NCI-H1105 treated with DMSO at 0.1 percent for 48 hours (cell line): ENCODE measurements at regions not wholly inside any gene's neighbourhood (a gene's known extent, or its start where the extent isn't known, plus 50 kb on each side); places are given as distances from the start of the nearest gene placed in this dataset.
"Not testable (repeated sequence)": the region's sequence is repeated elsewhere in the genome, so short reads cannot be mapped to it uniquely, and the experiment has no call there.

Experiments used
- DNase-seq: peaks from one replicate; lab custom pipeline; 2025; lab: John Stamatoyannopoulos, UW

DNA sequence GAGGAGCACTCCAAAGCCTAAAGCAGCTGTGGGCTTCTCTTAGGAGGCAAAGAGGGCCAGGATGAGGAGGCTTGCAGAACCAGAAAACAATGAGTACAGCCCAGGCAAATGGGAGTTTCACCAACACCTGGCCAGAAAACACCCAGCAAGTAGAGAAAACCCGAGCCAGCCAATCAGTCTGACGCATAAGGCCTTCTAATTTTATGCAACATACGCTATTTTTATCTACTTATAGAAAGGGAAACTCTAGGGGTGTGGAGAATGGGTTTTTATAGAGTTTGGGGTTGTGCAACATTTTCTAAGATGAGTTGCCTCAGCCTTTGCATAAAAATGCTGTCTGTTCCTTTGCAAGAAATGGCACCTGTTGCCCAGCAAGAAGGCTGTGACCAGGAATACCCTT is 529.0 kb upstream of the CDH5 start:
- no peak for DNase-seq

DNA sequence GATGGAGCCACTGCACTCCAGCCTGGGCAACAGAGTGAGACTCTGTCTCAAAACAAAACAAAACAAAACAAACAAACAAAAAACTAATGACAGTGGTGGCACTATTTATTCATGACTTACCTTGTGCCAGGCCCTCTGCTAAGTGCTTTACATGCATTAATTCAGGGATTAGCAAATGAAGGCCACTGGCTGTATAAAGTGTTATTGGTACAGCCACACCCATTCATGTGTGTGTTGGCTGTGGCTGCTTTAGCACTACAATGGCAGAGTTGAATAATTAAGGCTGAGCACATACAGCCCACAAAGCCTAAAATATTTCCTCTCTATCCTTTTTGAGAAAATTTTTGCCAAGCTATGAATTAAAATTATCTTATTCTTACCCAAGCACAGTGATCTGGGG is 531.8 kb upstream of the CDH5 start:
- DNase-seq = no peak

DNA sequence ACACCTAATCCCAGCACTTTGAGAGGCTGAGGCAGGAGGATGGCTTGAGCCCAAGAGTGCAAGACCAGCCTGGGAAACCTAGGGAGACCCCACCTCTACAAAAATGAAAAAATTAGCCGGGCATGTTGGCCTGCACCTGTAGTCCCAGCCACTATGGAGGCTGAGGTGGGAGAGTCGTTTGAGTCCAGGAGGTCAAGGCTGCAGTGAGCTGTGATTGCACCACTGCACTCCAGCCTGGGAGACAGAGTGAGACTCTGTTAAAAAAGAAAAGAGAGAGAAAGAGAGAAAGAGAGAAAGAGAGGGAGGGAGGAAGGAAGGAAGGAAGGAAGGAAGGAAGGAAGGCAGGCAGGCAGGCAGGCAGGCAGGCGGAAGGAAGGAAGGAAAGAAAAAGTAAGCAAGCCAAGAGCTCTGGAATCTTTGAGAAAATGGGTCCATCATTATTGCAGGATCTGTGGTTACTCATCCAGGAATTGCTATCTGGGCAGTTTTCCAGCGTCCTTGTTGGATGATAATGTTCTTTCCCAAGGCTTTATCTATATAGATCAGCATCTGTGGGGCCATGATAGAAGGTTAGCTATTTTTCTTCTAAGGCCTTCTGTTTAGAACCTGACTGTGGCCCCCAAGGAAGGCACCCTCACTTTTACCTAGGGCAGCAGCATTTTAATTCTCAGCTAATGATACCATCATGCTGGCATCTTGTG is 533.2 kb upstream of the CDH5 start:
- DNase-seq = no peak

DNA sequence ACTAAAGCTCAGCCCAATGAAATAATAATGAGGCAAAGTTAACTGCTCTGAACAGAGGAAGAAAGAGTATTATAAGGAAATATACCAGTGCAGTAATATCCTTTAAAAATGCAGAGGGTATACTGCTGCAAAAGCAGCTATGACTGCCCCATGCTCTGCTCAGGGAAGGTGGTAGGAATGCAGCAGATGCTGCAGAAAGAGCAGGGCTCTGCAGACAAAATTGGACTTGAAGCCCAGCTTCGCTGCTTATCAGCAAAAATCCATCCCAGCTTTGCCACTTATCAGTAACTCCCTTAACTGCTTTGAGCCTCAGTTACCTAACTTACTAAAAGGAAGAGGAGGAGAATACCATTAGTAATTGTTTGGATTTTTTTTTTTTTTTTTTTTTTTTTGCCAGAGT is 533.8 kb upstream of the CDH5 start:
- no peak for DNase-seq

DNA sequence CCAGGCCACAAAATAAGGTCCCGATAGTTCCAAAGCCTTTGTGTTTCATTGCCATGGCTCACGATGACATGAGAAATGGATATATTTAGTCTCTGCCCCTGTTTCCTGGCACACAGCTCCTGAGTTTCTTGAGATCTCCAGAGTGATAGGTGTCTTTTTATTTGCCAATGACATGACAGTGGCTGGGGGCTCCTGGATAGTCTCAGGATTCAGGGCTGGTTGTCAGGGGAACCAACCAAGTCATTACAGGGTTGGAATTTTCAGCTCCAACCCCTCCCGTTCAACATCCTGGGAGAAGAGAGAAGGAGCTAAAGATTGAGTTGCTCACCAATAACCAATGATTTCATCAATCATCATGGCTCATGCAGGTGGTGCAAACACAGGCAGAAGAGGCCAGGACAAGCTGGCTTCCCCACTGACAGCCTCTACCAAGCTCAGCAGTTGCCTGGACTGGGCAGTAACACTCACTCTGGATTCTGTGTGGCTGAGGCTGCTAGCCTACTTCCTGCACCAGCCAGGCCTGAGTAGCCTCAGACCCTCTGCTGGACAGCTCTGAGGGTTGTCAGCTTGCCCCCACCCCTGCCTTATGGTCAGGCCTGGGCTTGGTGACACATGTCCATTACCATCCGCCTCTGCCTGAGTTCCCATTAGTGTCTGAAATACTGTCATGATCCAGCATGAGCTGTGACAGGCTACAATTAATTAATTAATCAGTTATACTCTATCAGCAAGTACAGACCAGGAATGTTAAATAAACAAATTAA is 534.4 kb upstream of the CDH5 start:
- DNase-seq = no peak

DNA sequence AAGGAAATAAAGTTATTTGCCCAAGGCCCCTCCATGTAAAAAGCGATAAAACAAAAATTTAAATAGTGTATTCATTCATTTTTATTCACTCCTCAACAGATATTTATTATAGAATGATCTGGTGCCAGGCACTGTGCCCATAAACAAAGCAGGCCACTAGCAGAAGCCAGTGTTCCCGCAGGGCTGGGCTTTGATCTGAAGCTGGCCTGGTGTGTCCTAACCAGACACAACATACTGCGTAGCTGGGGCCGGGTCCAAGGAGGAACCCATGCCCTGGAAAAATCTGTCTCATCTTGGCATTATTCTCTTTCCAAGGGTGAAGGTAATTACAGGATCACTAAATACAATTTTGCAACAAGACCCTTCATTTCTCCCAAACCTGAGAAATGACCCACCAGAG is 537.4 kb upstream of the CDH5 start:
- no peak for DNase-seq

DNA sequence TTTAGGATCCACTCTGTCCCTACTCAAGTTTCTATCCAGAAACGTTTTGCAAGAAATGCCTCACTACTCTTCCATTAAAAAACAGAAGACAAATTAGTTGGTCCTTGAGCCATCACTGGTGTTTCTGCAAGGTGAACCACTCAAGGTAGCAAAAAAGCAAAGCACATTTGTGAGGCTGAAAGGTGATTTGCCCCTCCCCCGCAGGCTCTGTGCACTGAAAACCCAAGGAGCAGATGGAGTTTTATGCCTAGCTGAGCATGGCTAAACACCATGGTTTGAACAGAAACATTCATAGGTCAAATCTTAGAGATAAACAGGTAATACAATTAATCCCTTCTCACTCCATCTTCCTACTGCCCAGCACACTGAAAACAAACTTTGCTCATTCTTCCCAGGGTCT is 538.2 kb upstream of the CDH5 start:
- DNase-seq = no peak

DNA sequence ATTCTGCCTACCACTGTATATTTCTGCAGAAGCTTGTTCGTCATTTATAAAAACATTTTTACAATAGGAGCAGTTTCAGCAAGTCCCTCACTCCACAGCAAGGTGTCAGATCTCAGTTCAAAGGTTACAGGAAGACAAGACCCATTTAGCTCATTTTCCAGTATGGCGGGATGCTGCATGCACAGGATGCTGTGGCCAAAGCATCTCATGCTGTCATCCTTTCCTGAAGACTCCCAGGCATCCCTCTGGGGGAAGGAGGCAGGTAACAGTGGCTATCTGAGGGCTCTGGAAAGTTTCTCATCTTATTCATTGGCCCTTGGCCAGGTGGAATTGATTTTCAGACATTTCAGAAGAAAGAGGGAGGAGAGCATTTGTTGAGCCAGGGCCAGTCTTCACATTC is 539.3 kb upstream of the CDH5 start:
- no peak for DNase-seq

DNA sequence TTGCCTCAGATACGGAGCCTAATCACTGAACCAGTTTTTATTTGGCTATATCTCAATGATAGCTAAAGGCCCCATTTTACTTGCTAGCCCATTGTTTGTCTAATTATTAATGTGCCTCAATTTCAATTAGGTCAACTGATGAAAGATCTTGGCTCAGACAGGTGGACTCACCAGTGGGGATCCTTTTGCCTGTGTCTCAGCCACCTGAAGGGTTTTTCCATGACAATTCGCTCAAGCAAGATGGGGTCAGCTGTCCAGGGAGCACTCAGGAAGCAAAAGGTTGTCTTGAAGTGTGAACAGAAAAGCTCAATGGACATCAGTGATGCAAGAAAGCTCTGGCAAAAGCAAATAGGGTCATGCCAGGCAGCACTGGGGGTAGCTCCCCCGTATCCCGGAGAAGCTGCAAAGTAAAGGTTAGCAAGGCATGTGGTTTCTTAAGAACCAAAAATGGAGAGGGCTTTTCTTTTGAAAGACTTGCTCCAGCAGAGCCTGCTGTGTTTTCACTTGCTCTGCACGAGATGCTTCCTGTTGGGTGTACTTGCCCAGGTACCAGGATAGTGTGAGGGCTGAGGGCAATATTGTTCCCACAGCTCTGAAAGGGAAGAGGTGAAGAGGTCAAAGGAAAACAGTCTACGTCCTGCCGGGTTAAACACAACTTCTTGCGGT is 541.2 kb upstream of the CDH5 start:
- no peak for DNase-seq

DNA sequence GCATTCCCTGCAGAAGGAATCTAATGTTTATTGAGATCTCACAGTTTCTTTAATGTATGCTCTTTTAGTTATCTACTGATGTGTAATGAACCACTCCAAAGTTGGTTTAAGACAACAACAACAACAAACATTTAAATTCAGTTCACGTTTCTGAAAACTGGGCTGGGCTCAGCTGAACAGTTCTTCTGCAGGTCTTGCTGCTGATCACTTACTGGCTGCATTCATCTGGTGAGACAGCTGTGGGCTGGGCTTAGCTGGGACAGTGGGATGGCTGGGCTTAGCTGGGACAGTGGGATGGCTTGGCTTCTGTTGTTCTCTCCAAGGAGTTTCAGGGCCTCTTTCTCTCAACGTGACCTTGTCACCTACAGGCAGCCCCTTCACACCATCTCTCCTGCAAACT is 544.3 kb upstream of the CDH5 start:
- DNase-seq = no peak

DNA sequence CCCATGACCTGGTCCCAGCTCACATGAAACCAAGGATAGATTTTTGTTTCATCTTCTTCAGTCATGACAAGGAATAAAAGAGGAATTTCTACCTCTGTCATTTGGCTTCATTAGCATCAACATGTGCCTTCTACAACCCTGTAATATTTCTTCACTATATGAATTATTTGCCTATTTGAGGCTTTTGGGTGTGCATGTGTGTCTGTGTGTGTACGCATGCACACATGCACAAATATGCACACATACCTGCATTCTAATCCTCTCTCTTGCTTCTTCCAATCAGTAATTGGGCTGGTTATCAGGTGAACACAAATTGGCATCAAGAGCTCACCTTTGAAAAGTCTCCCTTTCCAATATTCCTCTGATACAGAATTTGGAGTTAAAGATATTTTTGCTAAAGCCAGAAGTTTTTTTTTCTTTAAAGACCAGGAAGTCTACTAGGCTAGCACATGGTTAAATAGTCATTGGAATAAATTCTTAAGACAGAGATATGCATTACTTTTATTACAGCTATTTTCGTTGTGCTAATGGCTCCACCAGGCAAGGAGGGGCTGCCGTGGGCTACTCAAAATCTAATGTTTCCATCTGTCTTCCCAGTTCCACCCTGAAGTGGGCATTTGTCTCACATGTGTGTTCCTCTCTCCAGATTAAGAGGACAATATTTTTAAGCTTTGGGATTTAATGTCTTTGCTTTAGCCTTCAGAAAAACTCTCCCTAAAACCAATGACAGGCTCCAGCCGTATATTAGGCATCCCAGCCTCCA is 547.2 kb upstream of the CDH5 start:
- no peak for DNase-seq

DNA sequence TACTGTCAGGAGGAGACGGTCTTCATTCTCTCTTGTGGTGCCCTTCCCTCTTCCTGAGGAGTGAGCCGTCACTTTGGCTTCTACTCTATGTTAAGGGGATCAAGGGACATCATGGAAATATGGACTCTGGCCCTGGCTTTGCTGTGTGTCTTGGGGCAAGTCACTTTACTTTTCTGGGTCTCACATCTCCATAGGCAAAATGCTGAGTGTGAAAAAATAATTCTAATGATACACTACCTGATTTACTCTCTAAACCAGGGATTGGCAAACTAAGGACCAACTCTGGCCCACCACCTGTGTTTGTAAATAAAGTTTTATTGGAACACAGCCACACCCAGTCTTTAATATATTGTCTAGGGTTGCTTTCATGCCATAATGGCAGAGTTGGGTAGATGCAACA is 548.7 kb upstream of the CDH5 start:
- no peak for DNase-seq

DNA sequence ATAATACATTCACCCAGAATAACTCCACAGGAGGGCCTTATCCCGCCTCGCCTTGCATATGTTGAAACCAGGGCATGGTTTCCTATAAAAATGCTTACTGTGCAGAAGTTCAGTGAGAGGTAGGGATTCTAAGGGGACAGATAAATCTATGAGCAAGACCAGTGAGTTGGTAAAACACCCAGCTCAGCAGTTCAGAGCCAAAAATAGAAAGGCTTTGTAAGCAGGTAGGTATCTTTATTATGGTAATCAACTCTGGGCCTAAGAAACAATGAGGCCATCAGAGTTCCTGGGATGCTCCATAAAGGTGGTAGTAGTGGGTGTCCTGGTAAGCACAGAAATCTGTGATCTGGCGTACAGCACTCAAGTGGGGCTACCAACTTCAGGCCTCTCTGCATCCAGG is 549.4 kb upstream of the CDH5 start:
- no peak for DNase-seq

DNA sequence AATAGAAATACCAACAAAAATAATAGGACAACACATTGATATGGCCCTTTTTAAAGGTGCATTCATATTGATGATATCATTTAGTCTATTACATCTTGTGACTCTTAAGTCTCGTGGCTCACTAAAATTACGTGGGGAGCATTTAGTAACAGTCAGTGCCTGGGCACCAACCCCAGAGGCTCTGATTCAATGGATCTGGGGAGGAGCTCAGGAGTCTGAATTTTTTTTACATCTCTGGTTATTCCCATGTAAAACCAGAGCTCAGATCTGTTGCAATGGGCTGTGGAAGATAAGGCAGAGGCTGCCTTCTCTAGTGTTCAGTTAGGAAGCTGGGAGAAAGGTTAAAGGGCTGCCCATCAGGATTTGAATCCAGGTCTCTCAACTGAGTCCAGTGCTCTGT is 549.9 kb upstream of the CDH5 start:
- DNase-seq = no peak

DNA sequence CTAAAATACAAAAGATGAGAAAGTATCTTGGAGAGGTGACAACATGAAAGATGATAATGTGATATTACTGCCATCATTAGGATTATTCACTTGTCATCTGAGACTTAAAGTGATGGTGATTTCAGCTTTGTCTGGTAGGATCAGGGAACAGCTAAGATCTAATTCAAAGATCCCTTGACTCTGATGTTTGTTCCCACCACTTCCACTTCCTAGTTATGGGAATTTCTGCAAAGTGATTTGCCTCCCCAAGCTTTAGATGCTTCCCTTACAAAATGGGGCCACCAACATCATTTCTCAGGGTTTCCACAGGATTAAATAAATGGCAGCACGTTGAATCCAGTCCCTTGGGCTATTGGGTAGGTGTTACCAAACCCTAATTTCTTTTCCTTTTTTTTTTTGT is 550.8 kb upstream of the CDH5 start:
- no peak for DNase-seq

DNA sequence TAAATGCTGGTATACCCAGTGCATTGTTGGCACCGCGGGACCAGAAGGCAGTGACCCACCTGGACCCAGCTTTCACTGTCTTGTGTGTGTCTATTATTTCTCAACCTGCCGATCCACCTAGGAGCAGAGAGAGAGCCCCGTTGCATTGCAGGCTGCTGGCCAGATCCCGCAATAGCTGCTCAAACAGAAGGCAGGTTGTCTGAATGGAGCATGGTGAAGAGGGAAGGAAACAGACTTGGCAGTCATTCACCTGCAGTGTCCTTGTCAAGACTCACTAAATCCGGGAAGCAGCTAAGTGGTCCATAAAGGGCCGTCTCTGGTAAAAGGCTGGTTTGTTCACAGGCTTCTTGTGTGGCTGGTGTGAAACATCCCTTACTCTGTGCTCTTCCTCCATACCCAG is 552.6 kb upstream of the CDH5 start:
- peak; percentile 6 for DNase-seq

DNA sequence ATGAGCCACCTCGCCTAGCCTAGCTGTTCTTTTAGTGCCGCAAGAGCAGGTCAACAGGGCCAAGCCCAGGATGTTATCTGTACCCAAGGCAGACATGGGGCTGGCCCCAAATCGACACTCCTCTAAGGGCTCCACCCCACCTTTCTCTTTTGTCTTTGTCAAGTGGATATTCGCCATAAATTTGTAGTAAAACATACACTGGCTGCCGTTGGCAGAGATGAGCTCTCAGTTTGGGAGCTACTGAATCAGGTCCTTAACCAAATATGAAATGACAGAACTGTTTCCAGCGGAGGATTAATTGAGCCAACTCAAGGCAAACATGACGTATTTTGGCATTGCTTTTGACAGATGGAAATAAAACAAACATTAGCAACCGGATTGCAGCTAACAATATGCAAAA is 556.9 kb upstream of the CDH5 start:
- peak; percentile 52 for DNase-seq

DNA sequence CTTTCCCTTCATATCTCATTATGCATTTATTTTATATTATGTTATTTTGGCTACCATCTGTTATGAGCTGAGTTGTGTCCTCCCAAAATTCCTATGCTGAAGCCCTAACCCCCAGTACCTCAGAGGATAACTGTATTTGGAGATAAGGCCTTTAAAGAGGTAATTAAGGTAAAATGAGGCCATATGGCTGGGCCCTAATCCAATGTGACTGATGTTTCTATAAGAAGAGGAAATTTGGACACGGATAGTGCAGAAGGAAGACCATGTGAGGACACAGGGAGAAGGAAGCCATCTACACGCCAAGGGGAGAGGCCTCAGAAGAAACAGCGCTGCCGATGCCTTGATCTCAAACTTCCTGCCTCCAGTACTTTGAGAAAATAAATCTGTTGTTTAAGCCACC is 557.7 kb upstream of the CDH5 start:
- DNase-seq = no peak

DNA sequence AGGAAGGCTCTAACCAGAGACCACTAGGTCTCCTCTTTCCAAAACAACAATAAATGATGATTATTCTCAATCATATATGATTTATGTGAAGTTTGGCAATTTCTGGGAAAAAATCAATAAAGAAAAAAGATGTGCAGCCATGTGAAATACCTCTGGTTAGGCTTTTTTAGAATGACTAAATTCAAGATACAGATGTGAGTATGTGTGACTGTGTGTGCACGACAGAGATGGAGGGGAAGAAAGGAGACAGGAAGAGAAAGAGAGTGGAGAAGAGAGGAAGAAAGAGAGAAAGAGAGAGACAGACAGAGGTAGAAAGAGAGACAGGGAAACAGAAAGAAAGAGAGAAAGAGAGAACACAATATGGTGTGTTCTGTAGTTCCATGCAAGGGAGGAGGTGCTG is 558.6 kb upstream of the CDH5 start:
- no peak for DNase-seq

DNA sequence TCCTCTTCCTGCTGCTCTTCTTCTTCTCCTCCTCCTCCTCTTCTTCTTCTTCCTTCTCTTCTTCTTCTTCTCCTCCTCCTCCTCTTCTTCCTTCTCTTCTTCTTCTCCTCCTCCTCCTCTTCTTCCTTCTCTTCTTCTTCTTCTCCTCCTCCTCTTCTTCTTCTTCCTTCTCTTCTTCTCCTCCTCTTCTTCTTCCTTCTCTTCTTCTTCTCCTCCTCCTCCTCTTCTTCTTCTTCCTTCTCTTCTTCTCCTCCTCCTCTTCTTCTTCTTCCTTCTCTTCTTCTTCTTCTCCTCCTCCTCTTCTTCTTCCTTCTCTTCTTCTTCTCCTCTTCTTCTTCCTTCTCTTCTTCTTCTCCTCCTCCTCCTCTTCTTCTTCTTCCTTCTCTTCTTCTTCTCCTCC is 560.8 kb upstream of the CDH5 start:
- not testable (repeated sequence) for DNase-seq

DNA sequence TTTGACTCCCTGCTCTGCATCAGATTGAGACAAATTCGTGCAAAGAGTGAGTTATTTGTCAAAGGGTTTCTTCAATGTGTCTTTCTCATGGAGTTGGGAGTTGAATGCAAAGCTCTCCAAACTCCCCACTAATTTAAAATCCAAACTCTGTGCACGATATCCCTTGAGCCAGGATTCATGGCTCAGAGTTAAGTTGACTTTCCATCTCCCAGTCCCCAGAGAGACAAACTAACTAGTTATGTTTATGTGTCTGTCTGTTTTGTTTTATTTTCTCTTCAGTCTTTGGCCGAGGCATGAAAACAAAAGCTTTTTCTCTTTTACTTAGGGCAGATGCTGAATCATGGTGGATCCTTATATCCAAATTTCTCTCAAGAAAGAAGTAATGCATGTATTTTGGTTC is 570.0 kb upstream of the CDH5 start:
- DNase-seq = no peak

DNA sequence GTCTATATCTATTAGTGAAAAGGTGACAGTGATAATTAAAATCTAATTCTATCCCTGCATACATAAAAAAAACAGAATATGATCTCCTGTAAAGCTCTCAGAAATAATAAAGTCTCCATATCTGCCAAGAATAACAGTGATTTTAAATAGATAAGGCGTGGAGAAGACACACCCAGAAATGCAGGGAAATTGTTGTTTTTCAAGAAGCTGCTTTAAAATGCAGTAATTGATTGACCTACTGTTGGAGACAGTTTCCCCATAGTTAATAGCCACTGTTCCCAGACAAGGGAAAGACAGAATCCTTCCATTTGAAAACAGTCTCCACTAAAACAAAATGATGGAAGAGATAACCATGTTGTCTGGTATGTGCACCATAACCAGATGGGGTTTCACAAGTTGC is 571.5 kb upstream of the CDH5 start:
- no peak for DNase-seq

DNA sequence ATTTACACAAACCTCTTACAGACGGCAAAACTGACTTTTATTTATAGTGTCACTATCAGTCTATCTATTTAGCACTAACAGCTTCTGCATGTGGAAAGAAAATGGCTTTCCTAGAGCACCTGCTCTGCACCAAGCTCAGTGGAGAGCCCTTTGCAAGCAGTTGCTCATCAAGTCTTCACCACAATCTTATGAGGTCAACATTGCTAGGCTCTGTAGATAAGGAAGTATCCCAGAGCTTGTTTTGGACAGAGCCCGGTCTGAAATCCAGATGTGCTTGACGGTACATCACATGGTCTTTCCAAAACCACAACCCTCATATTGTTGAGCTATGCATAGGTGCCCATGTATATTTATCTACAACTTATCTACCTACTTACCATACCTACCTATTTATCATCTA is 572.7 kb upstream of the CDH5 start:
- no peak for DNase-seq
